HL-60 (cell line): ENCODE measurements at regions not wholly inside any gene's neighbourhood (a gene's known extent, or its start where the extent isn't known, plus 50 kb on each side); places are given as distances from the start of the nearest gene placed in this dataset.

Experiments used
- DNase-seq, 2 experiments: peaks; one replicate each; pipeline ENCODE4 v3.0.0-alpha.2; 2010 to 2020; ENCODE audit warnings: low read depth in 1 of 2, low spot score in 1 of 2
- H3K27ac ChIP-seq: fragments of 250-450 bp; sonication (Bioruptor Pico); replicated peaks from 2 replicates; pipeline ENCODE4 v1.5.1; 2020; ENCODE audit warnings: mild to moderate bottlenecking, moderate library complexity
- H3K27me3 ChIP-seq: fragments of 250-450 bp; sonication (Bioruptor Pico); 2 replicates; pipeline ENCODE4 v1.5.1; 2021; ENCODE audit warnings: mild to moderate bottlenecking, moderate library complexity; ENCODE audit not compliant: insufficient read depth, poor library complexity, severe bottlenecking
- H3K4me3 ChIP-seq: replicated peaks from 2 replicates; pipeline ENCODE4 v1.5.1; 2011; ENCODE audit warnings: mild to moderate bottlenecking, control low read depth, low read length; ENCODE audit not compliant: insufficient read depth
- GABPA ChIP-seq: IDR thresholded peaks from 2 replicates; pipeline ENCODE4 v1.6.1; 2012; ENCODE audit warnings: low read depth
- POLR2AphosphoS5 ChIP-seq: IDR thresholded peaks from 2 replicates; pipeline ENCODE4 v1.6.1; 2012; ENCODE audit warnings: low read depth
- SPI1 ChIP-seq: IDR thresholded peaks from 2 replicates; pipeline ENCODE4 v1.6.1; 2012; ENCODE audit warnings: low read depth, mild to moderate bottlenecking, borderline replicate concordance
- TF ChIP-seq, protein P1 (sequence below): IDR thresholded peaks from 2 replicates; pipeline ENCODE4 v1.6.1; 2012; ENCODE audit warnings: low read depth; ENCODE audit not compliant: insufficient replicate concordance
- TF ChIP-seq, protein P2 (sequence below): IDR thresholded peaks from one replicate; pipeline ENCODE4 v1.5.1; 2011; ENCODE audit warnings: low read length, control low read depth, inconsistent platforms; ENCODE audit not compliant: insufficient read depth

DNA sequence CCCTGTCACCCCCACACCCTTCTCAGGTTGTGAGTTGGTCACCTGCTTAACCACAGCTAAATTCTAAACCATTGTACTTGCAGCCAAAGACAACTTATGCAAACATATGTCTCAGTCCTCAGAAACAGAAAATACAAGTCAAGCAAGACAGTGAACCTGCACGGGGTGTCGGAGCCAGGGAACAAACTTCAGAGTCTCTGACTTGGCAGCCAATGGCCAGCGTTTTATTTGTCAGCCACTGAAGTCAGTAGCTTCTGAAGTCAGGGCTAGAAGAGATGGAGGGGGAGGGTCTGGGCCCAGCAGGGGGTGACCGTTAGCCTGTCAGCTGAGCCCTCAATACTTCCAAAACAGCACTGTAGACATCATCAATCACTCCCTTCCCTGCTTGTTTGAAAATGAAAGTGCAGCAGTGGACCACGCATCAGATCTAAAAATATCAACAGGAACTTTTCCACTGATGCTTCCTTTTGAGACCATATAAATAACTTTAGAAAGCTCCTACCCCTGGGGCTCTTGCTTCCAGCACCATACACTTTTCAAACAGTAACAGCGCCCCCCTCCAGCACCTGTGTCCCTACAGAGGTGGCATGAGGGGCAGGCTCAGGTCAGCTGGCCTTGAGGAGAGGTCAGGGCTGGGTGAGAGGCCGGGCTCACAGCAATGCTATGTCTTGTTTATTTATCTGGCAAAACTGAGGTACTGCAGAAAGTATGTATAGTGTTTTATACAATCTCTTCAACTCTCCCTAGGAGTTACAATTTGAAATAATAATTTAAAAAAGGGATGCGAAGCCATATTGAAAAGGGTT lies 142.5 kb downstream of the ACER2 start:
- Histone ChIP-seq H3K27me3 (no peaks in the 10 kb centered on the region), H3K4me3 (no peak overlapping the region), H3K27ac (no peak overlapping the region)
- DNase-seq = no peak
- TF ChIP-seq, protein P1, sequence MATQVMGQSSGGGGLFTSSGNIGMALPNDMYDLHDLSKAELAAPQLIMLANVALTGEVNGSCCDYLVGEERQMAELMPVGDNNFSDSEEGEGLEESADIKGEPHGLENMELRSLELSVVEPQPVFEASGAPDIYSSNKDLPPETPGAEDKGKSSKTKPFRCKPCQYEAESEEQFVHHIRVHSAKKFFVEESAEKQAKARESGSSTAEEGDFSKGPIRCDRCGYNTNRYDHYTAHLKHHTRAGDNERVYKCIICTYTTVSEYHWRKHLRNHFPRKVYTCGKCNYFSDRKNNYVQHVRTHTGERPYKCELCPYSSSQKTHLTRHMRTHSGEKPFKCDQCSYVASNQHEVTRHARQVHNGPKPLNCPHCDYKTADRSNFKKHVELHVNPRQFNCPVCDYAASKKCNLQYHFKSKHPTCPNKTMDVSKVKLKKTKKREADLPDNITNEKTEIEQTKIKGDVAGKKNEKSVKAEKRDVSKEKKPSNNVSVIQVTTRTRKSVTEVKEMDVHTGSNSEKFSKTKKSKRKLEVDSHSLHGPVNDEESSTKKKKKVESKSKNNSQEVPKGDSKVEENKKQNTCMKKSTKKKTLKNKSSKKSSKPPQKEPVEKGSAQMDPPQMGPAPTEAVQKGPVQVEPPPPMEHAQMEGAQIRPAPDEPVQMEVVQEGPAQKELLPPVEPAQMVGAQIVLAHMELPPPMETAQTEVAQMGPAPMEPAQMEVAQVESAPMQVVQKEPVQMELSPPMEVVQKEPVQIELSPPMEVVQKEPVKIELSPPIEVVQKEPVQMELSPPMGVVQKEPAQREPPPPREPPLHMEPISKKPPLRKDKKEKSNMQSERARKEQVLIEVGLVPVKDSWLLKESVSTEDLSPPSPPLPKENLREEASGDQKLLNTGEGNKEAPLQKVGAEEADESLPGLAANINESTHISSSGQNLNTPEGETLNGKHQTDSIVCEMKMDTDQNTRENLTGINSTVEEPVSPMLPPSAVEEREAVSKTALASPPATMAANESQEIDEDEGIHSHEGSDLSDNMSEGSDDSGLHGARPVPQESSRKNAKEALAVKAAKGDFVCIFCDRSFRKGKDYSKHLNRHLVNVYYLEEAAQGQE = no peak
- TF ChIP-seq SPI1 (no peak), POLR2AphosphoS5 (no peak), GABPA (no peak)
- TF ChIP-seq, protein P2, sequence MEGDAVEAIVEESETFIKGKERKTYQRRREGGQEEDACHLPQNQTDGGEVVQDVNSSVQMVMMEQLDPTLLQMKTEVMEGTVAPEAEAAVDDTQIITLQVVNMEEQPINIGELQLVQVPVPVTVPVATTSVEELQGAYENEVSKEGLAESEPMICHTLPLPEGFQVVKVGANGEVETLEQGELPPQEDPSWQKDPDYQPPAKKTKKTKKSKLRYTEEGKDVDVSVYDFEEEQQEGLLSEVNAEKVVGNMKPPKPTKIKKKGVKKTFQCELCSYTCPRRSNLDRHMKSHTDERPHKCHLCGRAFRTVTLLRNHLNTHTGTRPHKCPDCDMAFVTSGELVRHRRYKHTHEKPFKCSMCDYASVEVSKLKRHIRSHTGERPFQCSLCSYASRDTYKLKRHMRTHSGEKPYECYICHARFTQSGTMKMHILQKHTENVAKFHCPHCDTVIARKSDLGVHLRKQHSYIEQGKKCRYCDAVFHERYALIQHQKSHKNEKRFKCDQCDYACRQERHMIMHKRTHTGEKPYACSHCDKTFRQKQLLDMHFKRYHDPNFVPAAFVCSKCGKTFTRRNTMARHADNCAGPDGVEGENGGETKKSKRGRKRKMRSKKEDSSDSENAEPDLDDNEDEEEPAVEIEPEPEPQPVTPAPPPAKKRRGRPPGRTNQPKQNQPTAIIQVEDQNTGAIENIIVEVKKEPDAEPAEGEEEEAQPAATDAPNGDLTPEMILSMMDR = no peak

DNA sequence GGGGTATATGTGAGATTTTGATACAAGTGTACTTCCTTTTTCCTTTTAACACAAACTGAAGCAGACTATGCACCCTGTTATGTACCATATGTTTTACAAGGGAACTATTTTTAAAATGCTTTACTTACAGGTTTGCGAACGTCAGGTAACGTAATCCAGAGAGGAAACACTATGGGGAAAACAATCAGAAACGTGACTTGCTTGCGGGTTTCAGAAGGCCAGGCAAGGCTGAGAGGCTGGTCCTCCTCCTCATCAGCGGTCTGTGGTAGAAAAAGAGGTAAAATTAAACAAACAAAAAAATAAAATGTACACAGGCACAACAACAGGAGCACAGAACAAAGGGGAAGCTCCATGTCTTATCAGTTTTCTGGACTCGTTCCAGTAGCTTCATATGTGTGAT lies 141.2 kb downstream of the ACER2 start:
- DNase-seq = no peak
- H3K27ac ChIP-seq = no peak overlapping the region
- TF ChIP-seq, protein P2 = no peak
- TF ChIP-seq GABPA = no peak
- TF ChIP-seq SPI1 = no peak
- TF ChIP-seq, protein P1 = no peak
- no peak for TF ChIP-seq POLR2AphosphoS5
- H3K27me3 ChIP-seq = no peaks in the 10 kb centered on the region
- H3K4me3 ChIP-seq = no peak overlapping the region

DNA sequence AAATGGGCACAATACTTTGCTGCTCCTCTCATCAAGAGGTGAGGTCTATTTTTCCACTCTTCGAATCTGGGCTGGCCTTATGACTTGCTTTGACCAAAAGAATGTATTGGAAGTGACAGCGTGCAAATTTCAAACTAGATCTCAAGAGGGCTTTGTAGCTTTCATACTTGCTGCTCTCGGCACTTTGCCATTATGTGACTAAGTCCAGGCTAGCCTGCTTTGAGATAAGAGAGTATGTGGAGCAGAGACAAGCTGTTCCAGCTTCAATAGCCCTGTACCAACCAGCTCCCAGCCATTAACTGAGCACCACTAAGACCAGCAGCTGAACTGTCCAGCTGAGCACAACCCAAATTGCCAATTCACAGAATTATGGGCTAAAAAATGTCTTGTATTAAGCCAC lies 124.6 kb downstream of the ACER2 start:
- H3K27me3 ChIP-seq = no peaks in the 10 kb centered on the region
- no peak for DNase-seq
- TF ChIP-seq SPI1 (no peak), POLR2AphosphoS5 (no peak), GABPA (no peak)
- TF ChIP-seq, protein P2 = no peak
- TF ChIP-seq, protein P1 = no peak
- no peak overlapping the region for H3K4me3 ChIP-seq
- H3K27ac ChIP-seq = no peak overlapping the region
